ENCODE measurements at regions not wholly inside any gene's neighbourhood (a gene's known extent, or its start where the extent isn't known, plus 50 kb on each side); places are given as distances from the start of the nearest gene placed in this dataset.
A peak's percentile ranks its signal among the peaks of the same experiment; 100 is the strongest.

GRCh38 chr5:133744960-133745308 lies 132.6 kb upstream of the FSTL4 start:
- ChIA-PET POLR2A (no interaction called here), CTCF (no interaction called here)
- H3K9me3 Mint-ChIP-seq: no peaks in the 10 kb centered on the region

GRCh38 chr5:133744051-133744959 lies 132.0 kb upstream of the FSTL4 start:
- Mint-ChIP-seq H3K36me3 (ENCODE audit: low read depth) (no peaks in the 10 kb centered on the region), H3K9me3 (no peaks in the 10 kb centered on the region), H3K4me1 (ENCODE audit: low read depth) (no peaks in the 10 kb centered on the region), H3K4me3 (no peak overlapping the region), H3K27ac (no peak overlapping the region), H3K27me3 (peaks cover 20% of the 10 kb centered on the region)
- no peaks in the 10 kb centered on the region for H3K4me1 ChIP-seq (ENCODE audit: insufficient read depth, low read length)
- CTCF ChIA-PET: no interaction called here
- no peak overlapping the region for H3K4me3 ChIP-seq (ENCODE audit: low read length)
- intact Hi-C loops (cut with DNase I, micrococcal nuclease): no loop called here
- ATAC-seq (ENCODE audit: poor library complexity) (no peak), DNase-seq (peak in 2 of 14 experiments; percentile 6 to 10)
- no peak overlapping the region for H3K27ac ChIP-seq (ENCODE audit: low read depth in 1 of 2, low read length in 2 of 2)
- POLR2A ChIA-PET: no interaction called here
- peaks cover 0 to 4% of the 10 kb centered on the region in 2 experiments for H3K9me3 ChIP-seq (ENCODE audit: control insufficient read depth in 1 of 2, insufficient read depth in 1 of 2, low read length in 2 of 2)
- H3K27me3 ChIP-seq (ENCODE audit: control insufficient read depth in 1 of 2, insufficient read depth in 2 of 2, low read length in 2 of 2): no peaks in the 10 kb centered on the region
- H3K36me3 ChIP-seq (ENCODE audit: insufficient read depth, low read length): no peaks in the 10 kb centered on the region
- TF ChIP-seq, protein P1, sequence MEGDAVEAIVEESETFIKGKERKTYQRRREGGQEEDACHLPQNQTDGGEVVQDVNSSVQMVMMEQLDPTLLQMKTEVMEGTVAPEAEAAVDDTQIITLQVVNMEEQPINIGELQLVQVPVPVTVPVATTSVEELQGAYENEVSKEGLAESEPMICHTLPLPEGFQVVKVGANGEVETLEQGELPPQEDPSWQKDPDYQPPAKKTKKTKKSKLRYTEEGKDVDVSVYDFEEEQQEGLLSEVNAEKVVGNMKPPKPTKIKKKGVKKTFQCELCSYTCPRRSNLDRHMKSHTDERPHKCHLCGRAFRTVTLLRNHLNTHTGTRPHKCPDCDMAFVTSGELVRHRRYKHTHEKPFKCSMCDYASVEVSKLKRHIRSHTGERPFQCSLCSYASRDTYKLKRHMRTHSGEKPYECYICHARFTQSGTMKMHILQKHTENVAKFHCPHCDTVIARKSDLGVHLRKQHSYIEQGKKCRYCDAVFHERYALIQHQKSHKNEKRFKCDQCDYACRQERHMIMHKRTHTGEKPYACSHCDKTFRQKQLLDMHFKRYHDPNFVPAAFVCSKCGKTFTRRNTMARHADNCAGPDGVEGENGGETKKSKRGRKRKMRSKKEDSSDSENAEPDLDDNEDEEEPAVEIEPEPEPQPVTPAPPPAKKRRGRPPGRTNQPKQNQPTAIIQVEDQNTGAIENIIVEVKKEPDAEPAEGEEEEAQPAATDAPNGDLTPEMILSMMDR (IDR thresholded peaks at IDR 0.05): no peak

More at GRCh38 chr5:133744960-133745308, 132.6 kb upstream of the FSTL4 start:
- H3K4me1 Mint-ChIP-seq (ENCODE audit: low read depth): no peaks in the 10 kb centered on the region
- Histone ChIP-seq H3K9me3 (ENCODE audit: control insufficient read depth in 1 of 2, insufficient read depth in 1 of 2, low read length in 2 of 2) (peaks cover 0 to 4% of the 10 kb centered on the region in 2 experiments), H3K4me3 (ENCODE audit: low read length) (no peak overlapping the region), H3K36me3 (ENCODE audit: insufficient read depth, low read length) (no peaks in the 10 kb centered on the region), H3K27ac (ENCODE audit: low read depth in 1 of 2, low read length in 2 of 2) (no peak overlapping the region), H3K27me3 (ENCODE audit: control insufficient read depth in 1 of 2, insufficient read depth in 2 of 2, low read length in 2 of 2) (no peaks in the 10 kb centered on the region), H3K4me1 (ENCODE audit: insufficient read depth, low read length) (no peaks in the 10 kb centered on the region)
- ATAC-seq (ENCODE audit: poor library complexity): no peak
- no peak overlapping the region for H3K27ac Mint-ChIP-seq
- peaks cover 20% of the 10 kb centered on the region for H3K27me3 Mint-ChIP-seq
- TF ChIP-seq, protein P1 (IDR thresholded peaks at IDR 0.05): no peak
- no peak overlapping the region for H3K4me3 Mint-ChIP-seq
- no peaks in the 10 kb centered on the region for H3K36me3 Mint-ChIP-seq (ENCODE audit: low read depth)
- DNase-seq: no peak
- intact Hi-C loops (cut with DNase I, micrococcal nuclease): no loop called here

DNA sequence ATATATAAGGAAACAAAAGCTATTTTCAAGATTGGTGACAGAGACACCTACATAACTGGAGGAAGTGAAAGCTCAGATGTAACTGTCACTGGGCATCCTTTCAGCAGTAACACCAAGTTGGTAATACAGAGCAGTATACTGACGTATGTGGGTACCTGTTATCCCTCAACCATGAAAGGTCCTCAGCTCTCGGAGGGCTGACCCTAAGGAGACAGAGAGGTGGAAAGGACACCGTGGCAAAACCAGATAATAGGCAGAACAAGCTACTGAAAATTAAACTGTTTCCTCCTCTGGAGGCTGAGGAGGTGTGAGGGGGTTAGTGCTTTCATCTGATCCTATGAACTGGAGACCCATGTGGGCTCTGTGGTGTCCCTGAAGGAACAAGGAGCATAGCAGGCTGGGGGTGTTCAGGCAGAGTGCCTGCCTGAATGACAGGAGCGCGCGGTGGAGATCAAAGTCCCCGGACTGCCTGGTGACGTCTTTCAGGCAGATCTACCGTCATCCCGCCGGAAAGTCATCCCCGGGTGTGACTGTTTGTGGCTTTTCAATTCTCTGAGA lies 130.2 kb upstream of the FSTL4 start:
- H3K4me3 Mint-ChIP-seq: no peak overlapping the region
- H3K4me1 Mint-ChIP-seq (ENCODE audit: low read depth): no peaks in the 10 kb centered on the region
- Histone ChIP-seq H3K4me1 (ENCODE audit: insufficient read depth, low read length) (no peaks in the 10 kb centered on the region), H3K4me3 (ENCODE audit: low read length) (no peak overlapping the region), H3K27ac (ENCODE audit: low read depth in 1 of 2, low read length in 2 of 2) (no peak overlapping the region), H3K27me3 (ENCODE audit: control insufficient read depth in 1 of 2, insufficient read depth in 2 of 2, low read length in 2 of 2) (no peaks in the 10 kb centered on the region), H3K36me3 (ENCODE audit: insufficient read depth, low read length) (no peaks in the 10 kb centered on the region), H3K9me3 (ENCODE audit: control insufficient read depth in 1 of 2, insufficient read depth in 1 of 2, low read length in 2 of 2) (peaks cover 0 to 4% of the 10 kb centered on the region in 2 experiments)
- ChIA-PET POLR2A (no interaction called here), CTCF (no interaction called here)
- TF ChIP-seq, protein P1 (IDR thresholded peaks at IDR 0.05): no peak
- H3K9me3 Mint-ChIP-seq: no peaks in the 10 kb centered on the region
- ATAC-seq (ENCODE audit: poor library complexity) (no peak), DNase-seq (peak in 1 of 14 experiments; percentile 16)
- H3K27me3 Mint-ChIP-seq: peaks cover 16% of the 10 kb centered on the region
- intact Hi-C loops (cut with DNase I, micrococcal nuclease): no loop called here
- no peak overlapping the region for H3K27ac Mint-ChIP-seq
- no peaks in the 10 kb centered on the region for H3K36me3 Mint-ChIP-seq (ENCODE audit: low read depth)
